Activated naive CD8-positive, alpha-beta T cell treated with anti-CD3 and anti-CD28 coated beads, Interleukin-2, amount 50 U/mL, for 16 hours (primary cell): ENCODE measurements at regions not wholly inside any gene's neighbourhood (a gene's known extent, or its start where the extent isn't known, plus 50 kb on each side); places are given as distances from the start of the nearest gene placed in this dataset.
A peak's percentile ranks its signal among the peaks of the same experiment; 100 is the strongest.

Source experiments
- DNase-seq: peaks from one replicate; pipeline ENCODE4 v3.0.0-alpha.2; 2020; ENCODE audit warnings: low read depth, low spot score

DNA sequence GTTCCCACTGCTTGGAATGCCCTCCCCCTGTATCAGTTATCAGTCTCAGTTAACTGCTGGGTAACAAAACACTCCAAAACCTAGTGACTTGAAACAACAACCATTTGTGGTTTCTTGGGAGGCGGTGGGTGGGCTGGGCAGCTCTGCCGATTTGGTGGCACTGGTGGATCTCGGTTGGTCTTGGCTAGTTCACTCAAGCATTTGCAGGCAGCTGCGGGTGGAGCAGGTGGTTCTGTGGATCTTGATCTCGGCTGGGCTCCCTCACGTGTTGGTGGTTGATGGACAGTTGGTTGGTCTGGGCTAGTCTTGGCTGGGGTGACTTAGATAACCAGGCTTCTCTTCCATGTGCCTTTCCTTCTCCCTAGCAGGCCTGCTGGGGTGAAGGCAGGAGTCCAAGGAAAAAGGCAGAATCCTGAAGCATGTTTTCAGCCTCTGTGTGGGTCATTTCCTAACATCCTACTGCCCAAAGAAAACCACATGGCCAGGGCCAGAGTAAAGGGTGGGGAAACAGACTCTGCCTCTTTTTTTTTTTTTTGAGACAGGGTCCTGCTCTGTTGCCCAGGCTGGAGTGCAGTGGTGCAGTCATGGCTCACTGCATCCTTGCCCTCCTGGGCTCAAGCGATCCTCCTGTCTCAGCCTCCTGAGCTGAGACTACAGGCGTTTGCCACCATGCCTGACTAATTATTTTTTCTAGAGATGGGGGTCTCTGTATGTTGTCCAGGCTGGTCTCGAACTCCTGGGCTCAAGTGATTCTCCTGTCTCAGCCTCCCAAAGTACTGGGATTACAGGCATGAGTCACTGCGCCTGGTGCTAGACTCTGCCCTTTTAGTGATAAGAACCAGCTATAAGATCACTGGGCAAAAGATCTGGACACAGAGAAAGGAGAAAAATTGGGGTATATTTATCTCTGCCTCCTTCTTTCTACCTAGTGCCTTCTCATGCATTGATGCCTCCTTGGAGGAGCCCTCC lies 183.7 kb downstream of the RGS3 start:
- no peak for DNase-seq

GRCh38 chr9:113648048-113648447 lies 184.5 kb downstream of the RGS3 start:
- DNase-seq = no peak

GRCh38 chr9:113648586-113648985 lies 185.1 kb downstream of the RGS3 start:
- DNase-seq = no peak

GRCh38 chr9:113649054-113649453 lies 185.5 kb downstream of the RGS3 start:
- DNase-seq = no peak

GRCh38 chr9:113649855-113650206 lies 186.3 kb downstream of the RGS3 start:
- DNase-seq = no peak

- DNase-seq = no peak
Measured at GRCh38 chr9:113650207-113651131, 186.9 kb downstream of the RGS3 start.

- DNase-seq = no peak
Measured at GRCh38 chr9:113651896-113652295, 188.4 kb downstream of the RGS3 start.

GRCh38 chr9:113652355-113653152 lies 189.0 kb downstream of the RGS3 start:
- no peak for DNase-seq

DNA sequence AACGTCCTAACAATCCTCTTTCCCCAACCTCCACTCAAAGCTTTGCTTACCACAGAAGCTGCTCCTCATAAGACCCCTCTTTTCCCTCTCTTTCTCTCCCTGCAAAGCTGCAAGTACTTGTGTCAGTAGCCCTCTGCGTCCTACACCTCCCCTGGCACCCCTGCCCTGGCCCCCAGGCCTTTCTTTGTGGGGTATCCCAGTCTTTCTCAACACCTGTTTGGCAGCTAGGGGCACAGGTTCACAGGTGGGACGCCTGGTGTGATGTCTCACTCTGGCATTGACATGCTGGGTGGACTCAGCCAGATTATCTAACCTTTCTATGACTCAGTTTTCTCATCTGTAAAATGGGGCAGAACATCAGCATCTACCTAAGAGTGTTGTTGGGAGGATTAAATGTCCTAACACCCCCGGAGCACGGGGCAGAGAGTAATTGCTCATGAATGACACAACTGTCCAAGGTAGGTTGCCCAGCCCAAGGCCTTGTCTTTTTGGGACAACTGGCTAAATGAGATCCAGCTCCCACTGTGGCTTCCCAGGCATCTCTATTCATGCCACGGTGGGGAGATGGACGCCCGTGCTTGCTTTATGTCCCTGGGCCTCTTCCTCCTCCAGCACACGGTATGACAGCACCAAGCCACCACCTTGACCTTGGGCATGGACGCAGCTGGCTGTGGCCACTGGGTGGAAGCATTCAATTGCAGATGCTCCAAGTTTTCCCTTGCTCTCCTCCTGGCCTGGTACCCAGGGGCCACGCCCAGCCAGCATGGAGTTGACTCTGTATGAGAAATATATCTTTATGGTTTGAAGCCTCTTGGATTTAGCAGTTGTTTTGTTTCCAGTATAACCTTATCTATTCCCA lies 190.4 kb downstream of the RGS3 start:
- DNase-seq = no peak

GRCh38 chr9:113654605-113655428 lies 191.3 kb downstream of the RGS3 start:
- no peak for DNase-seq

GRCh38 chr9:113656771-113657670 lies 193.5 kb downstream of the RGS3 start:
- DNase-seq = no peak

GRCh38 chr9:113657765-113658544 lies 194.4 kb downstream of the RGS3 start:
- DNase-seq = peak; percentile 59

DNA sequence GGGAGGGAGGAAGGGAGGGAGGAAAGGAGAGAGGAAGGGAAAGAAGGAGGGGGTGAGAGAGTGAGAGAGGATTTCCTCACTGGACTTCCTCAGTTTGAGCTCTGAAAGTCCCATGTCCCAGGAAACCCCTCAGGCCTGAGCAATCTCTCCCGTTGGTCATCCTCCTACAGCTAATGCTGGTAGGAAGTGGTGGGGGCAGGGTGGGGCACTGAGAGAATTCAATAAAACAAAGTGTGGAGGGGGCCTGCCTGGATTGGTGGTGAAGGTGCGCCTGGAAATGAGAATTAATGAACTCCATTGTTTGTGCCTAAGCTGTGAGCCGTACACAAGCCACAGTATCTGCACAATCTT lies 195.0 kb downstream of the RGS3 start:
- no peak for DNase-seq

- DNase-seq = no peak
Measured at GRCh38 chr9:113659039-113659438, 195.5 kb downstream of the RGS3 start.

DNA sequence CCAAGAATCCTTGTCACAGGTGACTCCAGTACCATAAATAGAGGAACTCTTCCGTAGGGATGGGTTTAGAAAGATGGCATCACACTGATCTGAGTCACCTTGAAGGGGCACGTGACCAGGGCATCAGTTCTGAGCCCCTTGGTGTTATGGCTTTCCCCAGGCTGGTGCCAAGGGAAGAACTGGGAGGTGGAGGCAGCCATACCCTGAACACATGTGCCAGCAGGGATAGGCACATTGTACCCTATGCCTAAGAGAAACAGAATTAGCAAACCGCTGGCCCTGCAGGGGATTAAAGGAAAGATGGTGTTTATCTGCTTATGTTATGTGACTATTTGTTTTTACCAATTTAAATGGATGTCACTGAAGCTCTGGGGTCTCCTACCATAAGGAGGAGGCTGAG lies 196.2 kb downstream of the RGS3 start:
- no peak for DNase-seq

GRCh38 chr9:113660196-113660595 lies 196.7 kb downstream of the RGS3 start:
- no peak for DNase-seq

GRCh38 chr9:113661074-113661473 lies 197.5 kb downstream of the RGS3 start:
- no peak for DNase-seq
